ENCODE measurements at regions not wholly inside any gene's neighbourhood (a gene's known extent, or its start where the extent isn't known, plus 50 kb on each side); places are given as distances from the start of the nearest gene placed in this dataset.

GRCh38 chr12:68532204-68532886, 78.4 kb upstream of the RAP1B start:
- TF ChIP-seq, protein P1, sequence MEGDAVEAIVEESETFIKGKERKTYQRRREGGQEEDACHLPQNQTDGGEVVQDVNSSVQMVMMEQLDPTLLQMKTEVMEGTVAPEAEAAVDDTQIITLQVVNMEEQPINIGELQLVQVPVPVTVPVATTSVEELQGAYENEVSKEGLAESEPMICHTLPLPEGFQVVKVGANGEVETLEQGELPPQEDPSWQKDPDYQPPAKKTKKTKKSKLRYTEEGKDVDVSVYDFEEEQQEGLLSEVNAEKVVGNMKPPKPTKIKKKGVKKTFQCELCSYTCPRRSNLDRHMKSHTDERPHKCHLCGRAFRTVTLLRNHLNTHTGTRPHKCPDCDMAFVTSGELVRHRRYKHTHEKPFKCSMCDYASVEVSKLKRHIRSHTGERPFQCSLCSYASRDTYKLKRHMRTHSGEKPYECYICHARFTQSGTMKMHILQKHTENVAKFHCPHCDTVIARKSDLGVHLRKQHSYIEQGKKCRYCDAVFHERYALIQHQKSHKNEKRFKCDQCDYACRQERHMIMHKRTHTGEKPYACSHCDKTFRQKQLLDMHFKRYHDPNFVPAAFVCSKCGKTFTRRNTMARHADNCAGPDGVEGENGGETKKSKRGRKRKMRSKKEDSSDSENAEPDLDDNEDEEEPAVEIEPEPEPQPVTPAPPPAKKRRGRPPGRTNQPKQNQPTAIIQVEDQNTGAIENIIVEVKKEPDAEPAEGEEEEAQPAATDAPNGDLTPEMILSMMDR (IDR thresholded peaks at IDR 0.05): no peak
- TF ChIP-seq POLR2A (IDR thresholded peaks at IDR 0.05): no peak
- no peak for TF ChIP-seq POLR2AphosphoS5 (IDR thresholded peaks at IDR 0.05; ENCODE audit: insufficient read depth in 1 of 2, low read depth in 1 of 2)
- DNase-seq (ENCODE audit: extremely low spot score in 2 of 2): no peak
- Histone ChIP-seq H3K27ac (no peak overlapping the region), H3K27me3 (no peaks in the 10 kb centered on the region), H3K4me1 (no peaks in the 10 kb centered on the region), H3K4me3 (no peak overlapping the region), H3K9me3 (no peaks in the 10 kb centered on the region), H3K36me3 (no peaks in the 10 kb centered on the region)
- intact Hi-C loops (cut with DNase I): no loop called here

GRCh38 chr12:68532887-68533248, 77.8 kb upstream of the RAP1B start:
- H3K27ac ChIP-seq: no peak overlapping the region
- intact Hi-C loops (cut with DNase I): no loop called here

GRCh38 chr12:68534108-68534507, 76.6 kb upstream of the RAP1B start:
- Histone ChIP-seq H3K27me3 (no peaks in the 10 kb centered on the region), H3K4me3 (no peak overlapping the region), H3K36me3 (no peaks in the 10 kb centered on the region), H3K9me3 (no peaks in the 10 kb centered on the region), H3K4me1 (peaks cover 8% of the 10 kb centered on the region), H3K27ac (no peak overlapping the region)
- intact Hi-C loops (cut with DNase I): no loop called here
- TF ChIP-seq POLR2A (IDR thresholded peaks at IDR 0.05): no peak
- no peak for TF ChIP-seq POLR2AphosphoS5 (IDR thresholded peaks at IDR 0.05; ENCODE audit: insufficient read depth in 1 of 2, low read depth in 1 of 2)
- TF ChIP-seq, protein P1 (IDR thresholded peaks at IDR 0.05): no peak
- DNase-seq (ENCODE audit: extremely low spot score in 2 of 2): no peak

More at GRCh38 chr12:68532887-68533248, 77.8 kb upstream of the RAP1B start:
- Histone ChIP-seq H3K4me1 (no peaks in the 10 kb centered on the region), H3K36me3 (no peaks in the 10 kb centered on the region), H3K4me3 (no peak overlapping the region), H3K27me3 (no peaks in the 10 kb centered on the region), H3K9me3 (no peaks in the 10 kb centered on the region)
- no peak for TF ChIP-seq POLR2A (IDR thresholded peaks at IDR 0.05)
- DNase-seq (ENCODE audit: extremely low spot score in 2 of 2): no peak

DNA sequence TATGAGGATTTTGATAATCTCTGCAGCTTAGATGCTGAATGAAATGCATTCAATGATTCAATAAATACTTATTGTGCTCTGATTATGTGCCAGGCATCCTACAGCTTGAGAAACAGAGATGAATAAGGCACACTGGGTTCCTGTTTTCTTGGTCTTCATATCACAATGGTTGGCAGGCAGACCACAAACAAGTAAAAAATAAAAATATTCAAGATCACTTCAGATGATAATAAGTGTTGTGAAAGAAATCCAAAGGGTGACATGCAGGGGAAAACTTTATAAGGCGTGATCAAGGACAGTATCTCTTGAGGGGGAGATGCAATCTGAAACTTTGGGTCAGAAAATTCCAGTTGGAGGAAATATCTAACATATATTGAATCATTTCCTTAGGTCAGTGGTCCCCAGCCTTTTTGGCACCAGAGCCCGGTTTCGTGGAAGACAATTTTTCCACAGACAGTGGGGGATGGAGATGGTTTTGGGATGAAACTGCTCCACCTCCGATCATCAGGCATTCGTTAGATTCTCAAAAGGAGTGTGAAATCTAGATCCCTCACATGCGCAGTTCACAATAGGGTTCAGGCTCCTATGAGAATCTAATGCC, 73.7 kb upstream of the RAP1B start:
- no peak overlapping the region for H3K27ac ChIP-seq
- H3K36me3 ChIP-seq: no peaks in the 10 kb centered on the region
- DNase-seq (ENCODE audit: extremely low spot score in 2 of 2): no peak
- no peaks in the 10 kb centered on the region for H3K27me3 ChIP-seq
- peaks cover 19% of the 10 kb centered on the region for H3K4me1 ChIP-seq
- no peak overlapping the region for H3K4me3 ChIP-seq
- intact Hi-C loops (cut with DNase I): no loop called here
- TF ChIP-seq POLR2A (IDR thresholded peaks at IDR 0.05) (no peak), POLR2AphosphoS5 (IDR thresholded peaks at IDR 0.05; ENCODE audit: insufficient read depth in 1 of 2, low read depth in 1 of 2) (no peak)
- TF ChIP-seq, protein P1 (IDR thresholded peaks at IDR 0.05): no peak
- no peaks in the 10 kb centered on the region for H3K9me3 ChIP-seq

DNA sequence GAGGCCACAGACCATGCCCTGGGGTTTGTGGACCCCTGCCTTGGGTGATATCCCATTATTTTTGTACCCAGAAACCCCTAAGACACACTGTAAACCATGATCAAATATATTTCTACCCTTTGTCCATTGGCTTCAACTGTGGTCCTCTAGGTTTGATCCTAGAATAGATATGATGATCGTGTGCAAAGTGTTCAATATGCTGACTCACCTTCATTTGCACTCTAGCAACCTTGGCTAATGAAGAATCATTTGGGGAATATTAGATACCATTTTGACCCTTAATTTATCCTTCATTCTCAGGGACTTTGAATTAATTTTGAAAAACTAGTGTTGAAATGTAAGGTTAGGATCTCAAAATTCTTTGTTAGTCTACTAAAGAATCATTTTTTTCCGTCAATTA, 73.1 kb upstream of the RAP1B start:
- Histone ChIP-seq H3K4me1 (peaks cover 19% of the 10 kb centered on the region), H3K9me3 (no peaks in the 10 kb centered on the region), H3K4me3 (no peak overlapping the region), H3K36me3 (no peaks in the 10 kb centered on the region), H3K27me3 (no peaks in the 10 kb centered on the region), H3K27ac (no peak overlapping the region)
- no peak for DNase-seq (ENCODE audit: extremely low spot score in 2 of 2)
- no peak for TF ChIP-seq POLR2AphosphoS5 (IDR thresholded peaks at IDR 0.05; ENCODE audit: insufficient read depth in 1 of 2, low read depth in 1 of 2)
- TF ChIP-seq POLR2A (IDR thresholded peaks at IDR 0.05): no peak
- TF ChIP-seq, protein P1 (IDR thresholded peaks at IDR 0.05): no peak
- intact Hi-C loops (cut with DNase I): no loop called here
